ENCODE measurements at regions not wholly inside any gene's neighbourhood (a gene's known extent, or its start where the extent isn't known, plus 50 kb on each side); places are given as distances from the start of the nearest gene placed in this dataset.

GRCh38 chr4:23120374-23120773 is 427.6 kb downstream of the GBA3 start:
- POLR2A ChIA-PET = no interaction called here
- intact Hi-C loops (cut with micrococcal nuclease) = no loop called here
- BruUV-seq (replicated peaks) = no TSS peak
- Mint-ChIP-seq H3K4me3 (ENCODE audit: unreplicated experiment) (no peak overlapping the region), H3K9me3 (ENCODE audit: unreplicated experiment) (no peaks in the 10 kb centered on the region), H3K27ac (ENCODE audit: low read depth, unreplicated experiment) (no peak overlapping the region), H3K27me3 (ENCODE audit: insufficient read depth, unreplicated experiment) (no peaks in the 10 kb centered on the region), H3K4me1 (ENCODE audit: insufficient read depth, unreplicated experiment) (no peaks in the 10 kb centered on the region), H3K36me3 (ENCODE audit: insufficient read depth, unreplicated experiment) (no peaks in the 10 kb centered on the region)
- CTCF ChIA-PET = interaction anchor here (2.6 kb wide), 1 partner anchor 15 kb away, joined by 8 read pairs; no protein-coding TSS in a partner anchor
- DNase-seq (ENCODE audit: unreplicated experiment) = no peak
- TF ChIP-seq CTCF (IDR thresholded peaks at IDR 0.05; ENCODE audit: unreplicated experiment) = no peak

GRCh38 chr4:23117826-23118225 is 425.1 kb downstream of the GBA3 start:
- no peak overlapping the region for H3K4me3 Mint-ChIP-seq (ENCODE audit: unreplicated experiment)
- DNase-seq (ENCODE audit: unreplicated experiment) = no peak
- no TSS peak for BruUV-seq (replicated peaks)
- H3K27me3 Mint-ChIP-seq (ENCODE audit: insufficient read depth, unreplicated experiment) = no peaks in the 10 kb centered on the region
- no peak for TF ChIP-seq CTCF (IDR thresholded peaks at IDR 0.05; ENCODE audit: unreplicated experiment)
- POLR2A ChIA-PET = no interaction called here
- H3K4me1 Mint-ChIP-seq (ENCODE audit: insufficient read depth, unreplicated experiment) = no peaks in the 10 kb centered on the region
- CTCF ChIA-PET = interaction anchor here (0.5 kb wide), 1 partner anchor 10 kb away, joined by 3 read pairs; no protein-coding TSS in a partner anchor
- intact Hi-C loops (cut with micrococcal nuclease) = no loop called here
- no peak overlapping the region for H3K27ac Mint-ChIP-seq (ENCODE audit: low read depth, unreplicated experiment)
- no peaks in the 10 kb centered on the region for H3K36me3 Mint-ChIP-seq (ENCODE audit: insufficient read depth, unreplicated experiment)
- H3K9me3 Mint-ChIP-seq (ENCODE audit: unreplicated experiment) = no peaks in the 10 kb centered on the region

GRCh38 chr4:23114538-23114937 is 421.8 kb downstream of the GBA3 start:
- Mint-ChIP-seq H3K27ac (ENCODE audit: low read depth, unreplicated experiment) (no peak overlapping the region), H3K4me3 (ENCODE audit: unreplicated experiment) (no peak overlapping the region), H3K36me3 (ENCODE audit: insufficient read depth, unreplicated experiment) (no peaks in the 10 kb centered on the region), H3K9me3 (ENCODE audit: unreplicated experiment) (no peaks in the 10 kb centered on the region), H3K4me1 (ENCODE audit: insufficient read depth, unreplicated experiment) (no peaks in the 10 kb centered on the region), H3K27me3 (ENCODE audit: insufficient read depth, unreplicated experiment) (no peaks in the 10 kb centered on the region)
- TF ChIP-seq CTCF (IDR thresholded peaks at IDR 0.05; ENCODE audit: unreplicated experiment) = no peak
- CTCF ChIA-PET = interaction anchor here (0.7 to 1.3 kb wide), 4 partner anchors 31 to 603 kb away, joined by 3 to 5 read pairs (median 3); no protein-coding TSS in a partner anchor
- BruUV-seq (replicated peaks) = no TSS peak
- intact Hi-C loops (cut with micrococcal nuclease) = no loop called here
- POLR2A ChIA-PET = no interaction called here
- DNase-seq (ENCODE audit: unreplicated experiment) = no peak

- intact Hi-C loops (cut with micrococcal nuclease) = no loop called here
- no peak for TF ChIP-seq CTCF (IDR thresholded peaks at IDR 0.05; ENCODE audit: unreplicated experiment)
- H3K27ac Mint-ChIP-seq (ENCODE audit: low read depth, unreplicated experiment) = no peak overlapping the region
- no peaks in the 10 kb centered on the region for H3K4me1 Mint-ChIP-seq (ENCODE audit: insufficient read depth, unreplicated experiment)
- DNase-seq (ENCODE audit: unreplicated experiment) = no peak
- H3K27me3 Mint-ChIP-seq (ENCODE audit: insufficient read depth, unreplicated experiment) = no peaks in the 10 kb centered on the region
- H3K4me3 Mint-ChIP-seq (ENCODE audit: unreplicated experiment) = no peak overlapping the region
- POLR2A ChIA-PET = no interaction called here
- no peaks in the 10 kb centered on the region for H3K9me3 Mint-ChIP-seq (ENCODE audit: unreplicated experiment)
- no peaks in the 10 kb centered on the region for H3K36me3 Mint-ChIP-seq (ENCODE audit: insufficient read depth, unreplicated experiment)
- no TSS peak for BruUV-seq (replicated peaks)
- CTCF ChIA-PET = no interaction called here
Observed at GRCh38 chr4:23113104-23113503, 420.4 kb downstream of the GBA3 start.
